Keratinocyte (primary cell): ENCODE measurements at regions not wholly inside any gene's neighbourhood (a gene's known extent, or its start where the extent isn't known, plus 50 kb on each side); places are given as distances from the start of the nearest gene placed in this dataset.

Experiments
- CTCF ChIP-seq, 3 experiments: IDR thresholded peaks in 1 of 3; conservative IDR thresholded peaks in 1 of 3; optimal IDR thresholded peaks in 1 of 3; 2 replicates in 2 of 3; 3 replicates in 1 of 3; pipeline versions ENCODE3 to v1.5.1; 2011; ENCODE audit warnings: low read length in 3 of 3, mild to moderate bottlenecking in 3 of 3, moderate library complexity in 2 of 3, control low read depth in 1 of 3, inconsistent platforms in 1 of 3; ENCODE audit not compliant: insufficient read depth in 2 of 3; ENCODE audit errors: extremely low read depth in 1 of 3
- EZH2 ChIP-seq: IDR thresholded peaks from one replicate; pipeline ENCODE4 v1.6.1; 2012; ENCODE audit warnings: inconsistent platforms, mild to moderate bottlenecking, low read length, moderate library complexity

GRCh38 chr5:174523311-174524071, 200.9 kb upstream of the MSX2 start:
- TF ChIP-seq CTCF (optimal IDR thresholded peaks at IDR 0.05 in 1 of 3, IDR thresholded peaks at IDR 0.05 in 1 of 3, conservative IDR thresholded peaks at IDR 0.05 in 1 of 3; ENCODE audit: extremely low read depth in 1 of 3, insufficient read depth in 2 of 3, low read length in 3 of 3): peak in 2 of 3 experiments; percentile 24 to 30
- no peak for TF ChIP-seq EZH2
